ENCODE measurements at regions not wholly inside any gene's neighbourhood (a gene's known extent, or its start where the extent isn't known, plus 50 kb on each side); places are given as distances from the start of the nearest gene placed in this dataset.
A peak's percentile ranks its signal among the peaks of the same experiment; 100 is the strongest.

DNA sequence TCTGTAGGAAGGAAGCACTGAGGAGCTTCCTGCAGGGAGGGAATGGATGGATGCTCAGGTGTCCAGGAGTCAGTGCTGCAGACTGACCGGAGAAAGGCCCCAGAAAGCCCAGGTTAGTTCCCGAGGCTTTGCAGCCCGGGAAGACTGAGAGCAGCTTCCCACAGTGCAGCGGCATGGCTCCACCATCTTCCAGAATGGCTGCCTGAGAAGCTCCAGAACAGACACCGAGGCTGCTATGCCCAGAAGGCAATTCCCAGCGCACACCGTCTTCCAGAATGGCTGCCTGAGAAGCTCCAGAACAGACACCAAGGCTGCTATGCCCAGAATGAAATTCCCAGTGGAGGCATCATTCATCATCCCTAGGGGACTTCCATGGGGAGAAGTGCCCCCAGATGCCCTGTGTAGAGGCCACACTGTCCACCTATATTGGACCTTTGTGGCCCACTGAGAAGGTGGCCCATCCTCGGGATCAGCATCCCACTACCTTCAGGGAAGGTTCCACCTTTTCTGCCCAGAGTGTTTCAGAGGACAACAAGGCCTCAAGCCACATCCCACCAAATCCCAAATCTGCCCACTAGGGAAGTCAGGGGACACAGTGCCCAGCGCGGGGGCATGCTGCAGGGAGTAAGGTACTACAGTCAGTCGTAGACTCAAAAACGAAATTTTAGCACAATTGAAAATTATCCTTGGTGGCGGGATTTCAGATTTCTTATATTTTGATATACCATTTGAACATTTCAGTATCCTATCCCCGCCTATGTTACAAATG lies 80.5 kb downstream of the KCNF1 start:
- TF ChIP-seq, protein P1, sequence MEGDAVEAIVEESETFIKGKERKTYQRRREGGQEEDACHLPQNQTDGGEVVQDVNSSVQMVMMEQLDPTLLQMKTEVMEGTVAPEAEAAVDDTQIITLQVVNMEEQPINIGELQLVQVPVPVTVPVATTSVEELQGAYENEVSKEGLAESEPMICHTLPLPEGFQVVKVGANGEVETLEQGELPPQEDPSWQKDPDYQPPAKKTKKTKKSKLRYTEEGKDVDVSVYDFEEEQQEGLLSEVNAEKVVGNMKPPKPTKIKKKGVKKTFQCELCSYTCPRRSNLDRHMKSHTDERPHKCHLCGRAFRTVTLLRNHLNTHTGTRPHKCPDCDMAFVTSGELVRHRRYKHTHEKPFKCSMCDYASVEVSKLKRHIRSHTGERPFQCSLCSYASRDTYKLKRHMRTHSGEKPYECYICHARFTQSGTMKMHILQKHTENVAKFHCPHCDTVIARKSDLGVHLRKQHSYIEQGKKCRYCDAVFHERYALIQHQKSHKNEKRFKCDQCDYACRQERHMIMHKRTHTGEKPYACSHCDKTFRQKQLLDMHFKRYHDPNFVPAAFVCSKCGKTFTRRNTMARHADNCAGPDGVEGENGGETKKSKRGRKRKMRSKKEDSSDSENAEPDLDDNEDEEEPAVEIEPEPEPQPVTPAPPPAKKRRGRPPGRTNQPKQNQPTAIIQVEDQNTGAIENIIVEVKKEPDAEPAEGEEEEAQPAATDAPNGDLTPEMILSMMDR (IDR thresholded peaks at IDR 0.05; ENCODE audit: borderline replicate concordance, extremely low read depth, insufficient read depth): no peak
- Histone ChIP-seq H3K36me3 (ENCODE audit: control insufficient read depth in 2 of 3, insufficient read depth in 3 of 3, low read length in 3 of 3) (no peaks in the 10 kb centered on the region), H3K9ac (ENCODE audit: low read length in 3 of 3) (no peak overlapping the region), H3K4me1 (ENCODE audit: control insufficient read depth in 2 of 3, insufficient read depth in 2 of 3, low read depth in 1 of 3, low read length in 3 of 3) (no peaks in the 10 kb centered on the region), H3K27me3 (ENCODE audit: control insufficient read depth, insufficient read depth, low read length) (no peaks in the 10 kb centered on the region), H3K27ac (ENCODE audit: low read depth in 2 of 2, low read length in 2 of 2) (no peak overlapping the region), H3K4me3 (ENCODE audit: low read length in 3 of 3) (no peak overlapping the region), H3K9me3 (ENCODE audit: control insufficient read depth in 2 of 3, insufficient read depth in 1 of 3, low read length in 3 of 3) (no peaks in the 10 kb centered on the region)
- FAIRE-seq (no peak), DNase-seq (no peak)
- intact Hi-C loops (cut with DNase I): no loop called here

DNA sequence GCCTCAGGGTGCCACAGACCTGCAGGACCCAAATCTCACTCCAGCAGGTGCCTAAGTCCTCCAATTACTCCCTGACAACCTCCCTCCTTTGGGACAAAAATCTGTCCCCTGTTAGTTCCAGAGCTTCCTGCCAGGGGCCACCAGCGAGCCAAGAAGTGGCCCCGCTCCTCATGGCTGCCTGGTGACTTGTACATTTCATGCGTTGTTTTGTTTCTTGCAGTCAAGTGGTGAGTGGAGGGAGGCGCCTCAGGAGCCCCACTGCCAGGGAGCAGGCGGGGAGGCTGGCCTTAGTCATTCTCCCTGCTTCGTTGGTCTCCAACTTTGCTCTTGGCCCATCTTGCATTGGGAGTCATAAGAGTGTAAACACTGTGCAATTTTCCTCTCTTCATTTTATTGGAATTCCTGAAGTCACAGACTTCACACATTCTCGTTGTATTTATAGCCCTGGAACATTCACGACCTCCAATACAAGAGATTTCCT lies 81.3 kb downstream of the KCNF1 start:
- H3K4me1 ChIP-seq (ENCODE audit: control insufficient read depth in 2 of 3, insufficient read depth in 2 of 3, low read depth in 1 of 3, low read length in 3 of 3): no peaks in the 10 kb centered on the region
- H3K27ac ChIP-seq (ENCODE audit: low read depth in 2 of 2, low read length in 2 of 2): no peak overlapping the region
- FAIRE-seq (no peak), DNase-seq (peak in 2 of 5 donors; percentile 24)
- H3K36me3 ChIP-seq (ENCODE audit: control insufficient read depth in 2 of 3, insufficient read depth in 3 of 3, low read length in 3 of 3): no peaks in the 10 kb centered on the region
- intact Hi-C loops (cut with DNase I): no loop called here
- H3K27me3 ChIP-seq (ENCODE audit: control insufficient read depth, insufficient read depth, low read length): no peaks in the 10 kb centered on the region
- no peak overlapping the region for H3K9ac ChIP-seq (ENCODE audit: low read length in 3 of 3)
- TF ChIP-seq, protein P1 (IDR thresholded peaks at IDR 0.05; ENCODE audit: borderline replicate concordance, extremely low read depth, insufficient read depth): no peak
- H3K4me3 ChIP-seq (ENCODE audit: low read length in 3 of 3): no peak overlapping the region
- H3K9me3 ChIP-seq (ENCODE audit: control insufficient read depth in 2 of 3, insufficient read depth in 1 of 3, low read length in 3 of 3): no peaks in the 10 kb centered on the region

DNA sequence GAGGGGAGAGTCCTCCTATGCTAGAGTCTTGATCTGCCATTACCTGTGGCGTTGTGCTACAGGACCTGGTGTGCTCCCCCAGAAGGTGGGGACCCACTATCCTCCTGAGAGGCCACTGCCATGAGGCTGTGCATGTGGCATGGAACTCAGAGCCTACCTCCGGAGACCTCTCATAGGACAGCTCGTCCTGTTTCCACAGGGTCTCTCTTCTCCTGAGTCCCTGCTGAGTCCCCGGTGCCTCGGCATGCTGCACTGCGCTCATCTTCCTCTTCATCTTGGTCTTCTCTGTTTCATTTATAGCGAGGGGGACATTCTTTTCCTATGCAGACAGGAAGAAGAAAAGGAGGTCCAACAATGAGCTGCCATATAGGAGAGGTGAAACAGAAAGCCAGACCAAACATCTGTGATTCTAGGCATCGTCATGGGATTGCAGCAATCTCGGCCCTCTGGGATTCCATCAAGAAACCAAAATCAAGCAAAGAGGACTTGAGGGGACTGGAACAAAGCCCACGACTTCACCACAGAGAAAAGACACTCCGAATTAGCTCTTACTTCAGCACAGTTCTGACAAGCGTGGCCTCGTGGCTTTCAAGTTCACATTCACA lies 83.7 kb downstream of the KCNF1 start:
- Histone ChIP-seq H3K4me3 (ENCODE audit: low read length in 3 of 3) (no peak overlapping the region), H3K4me1 (ENCODE audit: control insufficient read depth in 2 of 3, insufficient read depth in 2 of 3, low read depth in 1 of 3, low read length in 3 of 3) (no peaks in the 10 kb centered on the region), H3K36me3 (ENCODE audit: control insufficient read depth in 2 of 3, insufficient read depth in 3 of 3, low read length in 3 of 3) (no peaks in the 10 kb centered on the region), H3K27ac (ENCODE audit: low read depth in 2 of 2, low read length in 2 of 2) (no peak overlapping the region), H3K9ac (ENCODE audit: low read length in 3 of 3) (no peak overlapping the region), H3K9me3 (ENCODE audit: control insufficient read depth in 2 of 3, insufficient read depth in 1 of 3, low read length in 3 of 3) (no peaks in the 10 kb centered on the region), H3K27me3 (ENCODE audit: control insufficient read depth, insufficient read depth, low read length) (no peaks in the 10 kb centered on the region)
- TF ChIP-seq, protein P1 (IDR thresholded peaks at IDR 0.05; ENCODE audit: borderline replicate concordance, extremely low read depth, insufficient read depth): no peak
- FAIRE-seq (no peak), DNase-seq (no peak)
- intact Hi-C loops (cut with DNase I): no loop called here
